ENCODE measurements at regions not wholly inside any gene's neighbourhood (a gene's known extent, or its start where the extent isn't known, plus 50 kb on each side); places are given as distances from the start of the nearest gene placed in this dataset.

GRCh38 chr6:53974941-53975340 lies 136.3 kb upstream of the MLIP start:
- DNase-seq, result no peak

- DNase-seq, result peak; percentile 49
Measured at GRCh38 chr6:53975941-53976615, 135.2 kb upstream of the MLIP start.

- DNase-seq, result peak; percentile 52
Measured at GRCh38 chr6:53977551-53977950, 133.7 kb upstream of the MLIP start.

- DNase-seq, result peak; percentile 41
Measured at GRCh38 chr6:53979468-53980067, 131.7 kb upstream of the MLIP start.

GRCh38 chr6:53982366-53983050 lies 128.7 kb upstream of the MLIP start:
- DNase-seq, result peak; percentile 28

GRCh38 chr6:53983301-53983700 lies 127.9 kb upstream of the MLIP start:
- no peak for DNase-seq

GRCh38 chr6:53984163-53984562 lies 127.1 kb upstream of the MLIP start:
- peak; percentile 82 for DNase-seq

GRCh38 chr6:53984581-53984980 lies 126.7 kb upstream of the MLIP start:
- no peak for DNase-seq

- DNase-seq, result no peak
Measured at GRCh38 chr6:53985366-53985765, 125.9 kb upstream of the MLIP start.

GRCh38 chr6:53986165-53986720 lies 125.0 kb upstream of the MLIP start:
- peak; percentile 59 for DNase-seq

GRCh38 chr6:53986721-53987521 lies 124.3 kb upstream of the MLIP start:
- no peak for DNase-seq

GRCh38 chr6:53987522-53987888 lies 123.7 kb upstream of the MLIP start:
- DNase-seq, result no peak

GRCh38 chr6:53989504-53989903 lies 121.7 kb upstream of the MLIP start:
- no peak for DNase-seq

GRCh38 chr6:53992522-53992921 lies 118.7 kb upstream of the MLIP start:
- DNase-seq, result no peak

GRCh38 chr6:53994201-53994600 lies 117.0 kb upstream of the MLIP start:
- DNase-seq, result no peak

GRCh38 chr6:53995935-53996334 lies 115.3 kb upstream of the MLIP start:
- no peak for DNase-seq

GRCh38 chr6:53998303-53998702 lies 112.9 kb upstream of the MLIP start:
- no peak for DNase-seq

- no peak for DNase-seq
Measured at GRCh38 chr6:53999088-53999755, 112.0 kb upstream of the MLIP start.

GRCh38 chr6:54002116-54002515 lies 109.1 kb upstream of the MLIP start:
- DNase-seq, result no peak

GRCh38 chr6:54003316-54003715 lies 107.9 kb upstream of the MLIP start:
- DNase-seq, result no peak

- no peak for DNase-seq
Measured at GRCh38 chr6:54008589-54008988, 102.7 kb upstream of the MLIP start.

GRCh38 chr6:54009052-54009654 lies 102.1 kb upstream of the MLIP start:
- DNase-seq, result no peak
